OCI-LY7 (cell line): ENCODE measurements at regions not wholly inside any gene's neighbourhood (a gene's known extent, or its start where the extent isn't known, plus 50 kb on each side); places are given as distances from the start of the nearest gene placed in this dataset.

ENCODE experiments used
- BruUV-seq: library from RNA; stranded (reverse); fragments of 400-500 nt; replicated peaks from 2 replicates; lab custom pipeline; 2021; lab: Mats Ljungman, UMichigan
- CTCF ChIA-PET: fragments of 300-600 bp; sonication (Branson Sonifier 250); formaldehyde crosslinking; loops from one replicate; lab custom pipeline; 2022; ENCODE audit warnings: antibody characterized with exemption; ENCODE audit not compliant: unreplicated experiment; lab: Charles Lee
- POLR2A ChIA-PET: fragments of 300-600 bp; sonication (Branson Sonifier 250); formaldehyde crosslinking; loops from one replicate; lab custom pipeline; 2022; ENCODE audit warnings: antibody characterized with exemption; lab: Charles Lee
- DNase-seq: peaks from one replicate; pipeline ENCODE4 v3.0.0-alpha.2; 2015; ENCODE audit warnings: low spot score
- H2AFZ ChIP-seq: fragments of 200-600 bp; sonication (generic), shearing (Covaris generic); 2 replicates; pipeline ENCODE4 v1.6.1; 2014; ENCODE audit warnings: mild to moderate bottlenecking, antibody characterized with exemption, low read length, moderate library complexity
- H3K27ac ChIP-seq: fragments of 200-600 bp; sonication (generic); 2 replicates; pipeline ENCODE4 v1.5.1; 2014; ENCODE audit warnings: mixed run types, low read depth, mild to moderate bottlenecking, moderate library complexity, low read length, inconsistent platforms; ENCODE audit not compliant: poor library complexity, severe bottlenecking
- H3K36me3 ChIP-seq: fragments of 200-600 bp; sonication (generic); 2 replicates; pipeline ENCODE4 v1.6.1; 2014; ENCODE audit warnings: mild to moderate bottlenecking, antibody characterized with exemption, low read length, moderate library complexity, mixed read lengths; ENCODE audit not compliant: insufficient read depth
- H3K4me1 ChIP-seq: fragments of 200-600 bp; sonication (generic); 2 replicates; pipeline ENCODE4 v1.5.1; 2014; ENCODE audit warnings: mild to moderate bottlenecking, low read length; ENCODE audit not compliant: insufficient read depth, poor library complexity, severe bottlenecking
- H3K4me2 ChIP-seq: fragments of 200-600 bp; sonication (generic); 2 replicates; pipeline ENCODE4 v1.6.1; 2014; ENCODE audit warnings: mild to moderate bottlenecking, low read length
- H3K4me3 ChIP-seq: fragments of 200-600 bp; sonication (generic); 2 replicates; pipeline ENCODE4 v1.5.1; 2014; ENCODE audit warnings: mild to moderate bottlenecking, low read depth, low read length; ENCODE audit not compliant: poor library complexity, severe bottlenecking
- H3K79me2 ChIP-seq: fragments of 200-600 bp; sonication (generic); 2 replicates; pipeline ENCODE4 v1.6.1; 2016; ENCODE audit warnings: low read depth, mild to moderate bottlenecking, low read length, moderate library complexity, mixed read lengths; ENCODE audit not compliant: insufficient read depth
- H3K9me2 ChIP-seq: fragments of 200-600 bp; sonication (generic); 2 replicates; pipeline ENCODE4 v1.6.1; 2016; ENCODE audit warnings: mild to moderate bottlenecking, low read length, mixed read lengths; ENCODE audit not compliant: insufficient read depth
- H3K9me3 ChIP-seq: fragments of 200-600 bp; sonication (generic); 2 replicates; pipeline ENCODE4 v1.6.1; 2014; ENCODE audit warnings: mild to moderate bottlenecking, mixed run types, low read length, mixed read lengths
- H4K20me1 ChIP-seq: fragments of 200-600 bp; sonication (generic); 2 replicates; pipeline ENCODE4 v1.6.1; 2014; ENCODE audit warnings: mild to moderate bottlenecking, antibody characterized with exemption, low read length, moderate library complexity, mixed read lengths; ENCODE audit not compliant: insufficient read depth
- CTCF ChIP-seq: fragments of 200-600 bp; sonication (generic); conservative IDR thresholded peaks from 2 replicates; pipeline ENCODE4 v1.5.1; 2014; ENCODE audit warnings: mild to moderate bottlenecking, antibody characterized with exemption, low read length, moderate library complexity, mixed read lengths
- EZH2phosphoT487 ChIP-seq: fragments of 200-600 bp; sonication (generic); IDR thresholded peaks from 2 replicates; pipeline ENCODE4 v1.6.1; 2018; ENCODE audit warnings: low read depth, borderline replicate concordance, mild to moderate bottlenecking, mixed run types, antibody characterized with exemption, low read length, moderate library complexity, mixed read lengths
- intact Hi-C: fragments of 100-400 bp; cut with micrococcal nuclease; formaldehyde crosslinking; loops from one replicate; pipeline ENCODE4 v1.10.0; 2022; ENCODE audit not compliant: unreplicated experiment

GRCh38 chr5:61887271-61887670 lies 418.7 kb upstream of the KIF2A start:
- no peak for DNase-seq
- Histone ChIP-seq H3K36me3 (no peaks in the 10 kb centered on the region), H3K79me2 (no peaks in the 10 kb centered on the region), H3K9me2 (no peaks in the 10 kb centered on the region), H4K20me1 (no peaks in the 10 kb centered on the region), H3K27ac (no peak overlapping the region), H3K4me1 (no peaks in the 10 kb centered on the region), H3K4me3 (no peak overlapping the region), H3K9me3 (no peaks in the 10 kb centered on the region), H3K4me2 (no peak overlapping the region), H2AFZ (no peak overlapping the region)
- TF ChIP-seq EZH2phosphoT487 = no peak
- TF ChIP-seq CTCF = no peak
- BruUV-seq = no TSS peak
- CTCF ChIA-PET = no interaction called here
- intact Hi-C loops = no loop called here
- POLR2A ChIA-PET = no interaction called here

- no peaks in the 10 kb centered on the region for H4K20me1 ChIP-seq
- CTCF ChIA-PET = no interaction called here
- no peak overlapping the region for H2AFZ ChIP-seq
- intact Hi-C loops = no loop called here
- H3K4me1 ChIP-seq = no peaks in the 10 kb centered on the region
- BruUV-seq = no TSS peak
- no peak for DNase-seq
- no peak overlapping the region for H3K4me3 ChIP-seq
- no peaks in the 10 kb centered on the region for H3K36me3 ChIP-seq
- TF ChIP-seq EZH2phosphoT487 (no peak), CTCF (no peak)
- H3K4me2 ChIP-seq = no peak overlapping the region
- H3K79me2 ChIP-seq = no peaks in the 10 kb centered on the region
- POLR2A ChIA-PET = interaction anchor here (1.0 kb wide), 1 partner anchor 9 kb away, joined by 3 read pairs; no protein-coding TSS in a partner anchor
- no peaks in the 10 kb centered on the region for H3K9me2 ChIP-seq
- no peaks in the 10 kb centered on the region for H3K9me3 ChIP-seq
- no peak overlapping the region for H3K27ac ChIP-seq
These were observed 412.0 kb upstream of the KIF2A start for GRCh38 chr5:61894046-61894445.

- H3K79me2 ChIP-seq = no peaks in the 10 kb centered on the region
- H3K27ac ChIP-seq = no peak overlapping the region
- H3K4me2 ChIP-seq = no peak overlapping the region
- no peak for DNase-seq
- no peaks in the 10 kb centered on the region for H4K20me1 ChIP-seq
- H3K4me1 ChIP-seq = no peaks in the 10 kb centered on the region
- H3K9me2 ChIP-seq = no peaks in the 10 kb centered on the region
- ChIA-PET POLR2A (no interaction called here), CTCF (no interaction called here)
- intact Hi-C loops = no loop called here
- no peak overlapping the region for H3K4me3 ChIP-seq
- no peak overlapping the region for H2AFZ ChIP-seq
- TF ChIP-seq CTCF (no peak), EZH2phosphoT487 (no peak)
- H3K36me3 ChIP-seq = no peaks in the 10 kb centered on the region
- no TSS peak for BruUV-seq
- H3K9me3 ChIP-seq = no peaks in the 10 kb centered on the region
These were observed 409.2 kb upstream of the KIF2A start for GRCh38 chr5:61896811-61897210.
